ENCODE measurements at regions not wholly inside any gene's neighbourhood (a gene's known extent, or its start where the extent isn't known, plus 50 kb on each side); places are given as distances from the start of the nearest gene placed in this dataset.

DNA sequence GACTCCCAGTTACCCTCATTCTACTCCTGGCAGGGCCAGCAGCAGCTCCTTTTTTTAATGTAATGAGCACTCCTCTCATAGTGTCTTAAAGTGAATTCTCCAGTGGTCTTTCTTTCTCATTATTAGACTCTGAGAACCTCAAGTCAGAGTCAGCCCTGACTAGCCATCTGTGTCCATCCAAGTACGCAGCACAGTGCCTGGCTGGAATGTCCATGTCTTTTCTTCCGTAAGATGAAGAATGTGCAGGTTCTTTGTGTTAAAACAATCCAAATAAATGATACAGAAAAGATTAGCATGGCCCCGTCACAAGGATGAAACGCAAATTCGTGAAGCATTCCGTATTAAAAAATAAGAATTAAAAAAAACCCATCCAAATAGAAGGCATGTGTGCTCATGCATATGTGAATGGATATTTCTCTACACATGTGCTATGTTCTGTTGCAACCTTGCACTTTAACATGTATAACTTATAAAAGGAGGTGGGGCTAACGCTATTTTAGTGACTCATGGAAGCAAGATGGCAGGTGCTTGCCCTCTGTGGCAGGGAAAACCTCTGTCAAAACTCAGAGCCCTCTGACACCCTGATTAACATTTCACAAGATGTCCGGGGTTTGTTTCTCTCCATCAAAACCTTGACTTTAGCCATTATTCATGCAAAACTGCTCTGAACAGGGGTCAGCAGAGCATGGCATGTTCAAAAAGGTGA is 170.7 kb upstream of the TOPAZ1 start (continued):
- TF ChIP-seq, protein P1, sequence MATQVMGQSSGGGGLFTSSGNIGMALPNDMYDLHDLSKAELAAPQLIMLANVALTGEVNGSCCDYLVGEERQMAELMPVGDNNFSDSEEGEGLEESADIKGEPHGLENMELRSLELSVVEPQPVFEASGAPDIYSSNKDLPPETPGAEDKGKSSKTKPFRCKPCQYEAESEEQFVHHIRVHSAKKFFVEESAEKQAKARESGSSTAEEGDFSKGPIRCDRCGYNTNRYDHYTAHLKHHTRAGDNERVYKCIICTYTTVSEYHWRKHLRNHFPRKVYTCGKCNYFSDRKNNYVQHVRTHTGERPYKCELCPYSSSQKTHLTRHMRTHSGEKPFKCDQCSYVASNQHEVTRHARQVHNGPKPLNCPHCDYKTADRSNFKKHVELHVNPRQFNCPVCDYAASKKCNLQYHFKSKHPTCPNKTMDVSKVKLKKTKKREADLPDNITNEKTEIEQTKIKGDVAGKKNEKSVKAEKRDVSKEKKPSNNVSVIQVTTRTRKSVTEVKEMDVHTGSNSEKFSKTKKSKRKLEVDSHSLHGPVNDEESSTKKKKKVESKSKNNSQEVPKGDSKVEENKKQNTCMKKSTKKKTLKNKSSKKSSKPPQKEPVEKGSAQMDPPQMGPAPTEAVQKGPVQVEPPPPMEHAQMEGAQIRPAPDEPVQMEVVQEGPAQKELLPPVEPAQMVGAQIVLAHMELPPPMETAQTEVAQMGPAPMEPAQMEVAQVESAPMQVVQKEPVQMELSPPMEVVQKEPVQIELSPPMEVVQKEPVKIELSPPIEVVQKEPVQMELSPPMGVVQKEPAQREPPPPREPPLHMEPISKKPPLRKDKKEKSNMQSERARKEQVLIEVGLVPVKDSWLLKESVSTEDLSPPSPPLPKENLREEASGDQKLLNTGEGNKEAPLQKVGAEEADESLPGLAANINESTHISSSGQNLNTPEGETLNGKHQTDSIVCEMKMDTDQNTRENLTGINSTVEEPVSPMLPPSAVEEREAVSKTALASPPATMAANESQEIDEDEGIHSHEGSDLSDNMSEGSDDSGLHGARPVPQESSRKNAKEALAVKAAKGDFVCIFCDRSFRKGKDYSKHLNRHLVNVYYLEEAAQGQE (IDR thresholded peaks at IDR 0.05; ENCODE audit: unreplicated experiment), result no peak
- TF ChIP-seq CREB1 (CRISPR knock-in tag; IDR thresholded peaks at IDR 0.05; ENCODE audit: low read depth) (no peak), NANOG (IDR thresholded peaks at IDR 0.05; ENCODE audit: borderline replicate concordance) (no peak), ETS1 (IDR thresholded peaks at IDR 0.05) (no peak), STAT1 (IDR thresholded peaks at IDR 0.05; ENCODE audit: unreplicated experiment) (no peak), JUNB (IDR thresholded peaks at IDR 0.05; ENCODE audit: unreplicated experiment) (no peak), EZH2 (IDR thresholded peaks at IDR 0.05; ENCODE audit: low read depth, unreplicated experiment) (no peak), CTCF (conservative IDR thresholded peaks at IDR 0.05; ENCODE audit: low read depth in 2 of 2) (no peak)

DNA sequence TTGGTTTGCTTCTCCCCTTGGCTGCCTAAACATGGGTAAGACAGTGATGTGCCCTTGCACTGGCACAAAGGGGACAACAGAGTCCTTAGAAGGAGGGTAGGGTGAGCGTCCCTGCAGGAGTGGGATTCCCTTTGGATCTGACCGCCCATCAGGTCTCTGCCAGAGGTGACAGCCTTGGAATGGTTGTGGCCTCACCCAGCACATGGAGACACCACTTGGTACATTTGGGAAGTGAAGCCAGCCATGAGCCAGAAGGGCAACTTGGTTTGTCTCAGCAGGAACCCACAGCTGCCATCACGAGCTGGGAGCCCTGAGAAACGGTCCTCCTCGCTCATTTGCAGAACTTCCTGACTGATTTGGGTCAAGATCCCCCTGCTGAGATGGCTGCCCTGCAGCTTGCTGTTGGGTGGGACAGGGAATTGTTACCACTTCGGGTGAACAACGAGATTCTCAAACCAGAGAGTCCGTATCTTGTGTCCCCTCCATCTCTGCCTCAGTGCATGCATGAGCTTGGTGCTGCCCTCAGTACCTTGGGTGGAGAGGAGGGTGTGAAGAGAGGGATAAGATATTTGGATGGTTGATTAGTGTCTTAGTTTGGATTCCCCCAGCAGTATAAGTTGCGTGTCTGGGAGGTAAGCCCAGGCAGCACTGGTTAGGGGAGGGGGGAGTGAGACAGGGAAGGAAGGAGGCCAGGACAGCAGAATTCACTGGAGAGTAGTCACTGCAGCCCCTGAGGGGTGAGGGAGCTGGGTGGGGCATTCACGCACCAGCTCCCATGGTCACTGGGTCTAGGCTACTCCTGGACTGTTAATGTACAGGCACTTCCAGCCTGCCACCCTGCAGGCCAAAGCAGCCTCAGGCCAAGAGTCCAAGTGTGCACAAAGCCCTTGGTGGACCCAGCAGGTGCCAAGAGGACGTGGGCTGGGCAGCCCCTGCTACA is 168.8 kb upstream of the TOPAZ1 start:
- no peaks in the 10 kb centered on the region for H4K20me1 ChIP-seq (replicated peaks; ENCODE audit: insufficient read depth)
- peaks cover 39% of the 10 kb centered on the region for H3K4me1 Mint-ChIP-seq
- H3K4me3 Mint-ChIP-seq, result no peak overlapping the region
- H3K27ac ChIP-seq (ENCODE audit: low read depth), result no peak overlapping the region
- no peak overlapping the region for H3K4me2 ChIP-seq
- no peak overlapping the region for H3K4me3 ChIP-seq
- no peak overlapping the region for H2AFZ ChIP-seq
- H3K9me3 Mint-ChIP-seq, result no peaks in the 10 kb centered on the region
- H3F3A ChIP-seq (replicated peaks; ENCODE audit: low read depth), result no peaks in the 10 kb centered on the region
- no peaks in the 10 kb centered on the region for H3K79me2 ChIP-seq (replicated peaks; ENCODE audit: insufficient read depth)
- peaks cover 12% of the 10 kb centered on the region for H3K4me1 ChIP-seq (ENCODE audit: insufficient read depth)
- H3K36me3 Mint-ChIP-seq (ENCODE audit: low read depth), result no peaks in the 10 kb centered on the region
- H3K27ac Mint-ChIP-seq, result no peak overlapping the region
- ATAC-seq (no peak), DNase-seq (ENCODE audit: low spot score) (no peak)
- peaks cover 13% of the 10 kb centered on the region for H3K27me3 Mint-ChIP-seq (ENCODE audit: insufficient read depth, low read depth, poor library complexity)
- no peaks in the 10 kb centered on the region for H3K36me3 ChIP-seq (ENCODE audit: insufficient read depth)
- H3K9me2 ChIP-seq (ENCODE audit: insufficient read depth), result peaks cover 10% of the 10 kb centered on the region; the same call in 1 of the 2 replicates
- H3K27me3 ChIP-seq (ENCODE audit: insufficient read depth), result no peaks in the 10 kb centered on the region
- TF ChIP-seq, protein P1 (IDR thresholded peaks at IDR 0.05; ENCODE audit: unreplicated experiment), result no peak
- TF ChIP-seq STAT1 (IDR thresholded peaks at IDR 0.05; ENCODE audit: unreplicated experiment) (no peak), ZNF331 (CRISPR knock-in tag; IDR thresholded peaks at IDR 0.05; ENCODE audit: low read depth) (no peak), CREB1 (CRISPR knock-in tag; IDR thresholded peaks at IDR 0.05; ENCODE audit: low read depth) (no peak), JUNB (IDR thresholded peaks at IDR 0.05; ENCODE audit: unreplicated experiment) (no peak), ETS1 (IDR thresholded peaks at IDR 0.05) (no peak), EZH2phosphoT487 (IDR thresholded peaks at IDR 0.05; ENCODE audit: unreplicated experiment) (no peak), NANOG (IDR thresholded peaks at IDR 0.05; ENCODE audit: borderline replicate concordance) (no peak)
